NCI-H1092 (cell line): ENCODE measurements at regions not wholly inside any gene's neighbourhood (a gene's known extent, or its start where the extent isn't known, plus 50 kb on each side); places are given as distances from the start of the nearest gene placed in this dataset.

ENCODE experiments used
- DNase-seq: peaks from one replicate; lab custom pipeline; 2025; lab: John Stamatoyannopoulos, UW

GRCh38 chr22:47484960-47485569, 722.6 kb downstream of the TBC1D22A start:
- no peak for DNase-seq

- no peak for DNase-seq
These were observed 713.8 kb downstream of the TBC1D22A start for GRCh38 chr22:47476231-47476630.

GRCh38 chr22:47474895-47475294, 712.4 kb downstream of the TBC1D22A start:
- DNase-seq = no peak

- DNase-seq = no peak
These were observed 712.0 kb downstream of the TBC1D22A start for GRCh38 chr22:47474464-47474863.

- no peak for DNase-seq
These were observed 710.2 kb downstream of the TBC1D22A start for GRCh38 chr22:47472636-47473035.

GRCh38 chr22:47471406-47471805, 709.0 kb downstream of the TBC1D22A start:
- DNase-seq = no peak

- DNase-seq = no peak
These were observed 703.4 kb downstream of the TBC1D22A start for GRCh38 chr22:47465809-47466208.

GRCh38 chr22:47465222-47465621, 702.8 kb downstream of the TBC1D22A start:
- DNase-seq = no peak

- no peak for DNase-seq
These were observed 700.8 kb downstream of the TBC1D22A start for GRCh38 chr22:47463220-47463619.

- no peak for DNase-seq
These were observed 698.4 kb downstream of the TBC1D22A start for GRCh38 chr22:47460861-47461260.

- no peak for DNase-seq
These were observed 697.7 kb downstream of the TBC1D22A start for GRCh38 chr22:47460176-47460575.

- no peak for DNase-seq
These were observed 695.9 kb downstream of the TBC1D22A start for GRCh38 chr22:47458348-47458747.

GRCh38 chr22:47457509-47458300, 695.3 kb downstream of the TBC1D22A start:
- no peak for DNase-seq

GRCh38 chr22:47457021-47457420, 694.6 kb downstream of the TBC1D22A start:
- no peak for DNase-seq

GRCh38 chr22:47456031-47456430, 693.6 kb downstream of the TBC1D22A start:
- DNase-seq = no peak

- DNase-seq = no peak
These were observed 690.6 kb downstream of the TBC1D22A start for GRCh38 chr22:47453049-47453448.

GRCh38 chr22:47452184-47452583, 689.7 kb downstream of the TBC1D22A start:
- DNase-seq = no peak

GRCh38 chr22:47450876-47451475, 688.5 kb downstream of the TBC1D22A start:
- no peak for DNase-seq

GRCh38 chr22:47449508-47450270, 687.2 kb downstream of the TBC1D22A start:
- no peak for DNase-seq

GRCh38 chr22:47448231-47449223, 686.1 kb downstream of the TBC1D22A start:
- no peak for DNase-seq
